ENCODE measurements at regions not wholly inside any gene's neighbourhood (a gene's known extent, or its start where the extent isn't known, plus 50 kb on each side); places are given as distances from the start of the nearest gene placed in this dataset.

DNA sequence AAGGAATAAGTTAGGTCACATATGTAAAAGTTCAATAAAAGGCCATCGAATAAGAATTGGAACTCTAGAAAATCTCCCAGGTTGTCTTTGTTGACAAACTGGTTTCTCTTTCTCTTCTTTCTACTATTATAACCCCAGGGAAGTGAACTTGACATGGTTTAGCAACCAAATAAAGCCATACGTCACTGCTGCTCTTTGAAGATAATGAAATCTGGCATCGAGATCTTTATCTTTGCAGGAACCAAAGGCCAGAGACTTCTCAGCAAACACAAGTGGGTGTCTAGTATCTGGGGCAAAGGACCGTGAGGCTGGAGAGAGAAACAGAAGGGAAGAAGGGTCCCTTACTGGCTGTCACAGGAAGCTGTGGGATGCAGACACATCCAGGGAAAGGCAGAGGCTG lies 286.7 kb upstream of the CDYL start:
- Histone ChIP-seq H3K9me3 (peaks cover 14 to 20% of the 10 kb centered on the region in 2 donors), H3K4me1 (no peaks in the 10 kb centered on the region), H3K27ac (no peak overlapping the region), H3K27me3 (no peaks in the 10 kb centered on the region), H3K4me3 (no peak overlapping the region), H3K36me3 (no peaks in the 10 kb centered on the region)
- WGBS, 2 donors (ENCODE audit: low coverage in 1 of 2) = 62 to 66% methylated on average over 4 of the region's 4 CpGs
- intact Hi-C loops (cut with DNase I; ENCODE audit: low total_unique reads) (no loop called here), in situ Hi-C loops (cut with MboI; ENCODE audit: low pct_ligation_motif_present in 1 of 4, low pct_unique_long_range_greater_than_20kb in 1 of 4, low sequenced_read_pairs in 3 of 4) (no loop called here)
- no peak for DNase-seq
- TF ChIP-seq POLR2AphosphoS5 (IDR thresholded peaks at IDR 0.05) = no peak
- no peak for TF ChIP-seq POLR2A (IDR thresholded peaks at IDR 0.05)
- no peak for TF ChIP-seq CTCF (IDR thresholded peaks at IDR 0.05)
- TF ChIP-seq EP300 (IDR thresholded peaks at IDR 0.05; ENCODE audit: low read depth) = no peak

DNA sequence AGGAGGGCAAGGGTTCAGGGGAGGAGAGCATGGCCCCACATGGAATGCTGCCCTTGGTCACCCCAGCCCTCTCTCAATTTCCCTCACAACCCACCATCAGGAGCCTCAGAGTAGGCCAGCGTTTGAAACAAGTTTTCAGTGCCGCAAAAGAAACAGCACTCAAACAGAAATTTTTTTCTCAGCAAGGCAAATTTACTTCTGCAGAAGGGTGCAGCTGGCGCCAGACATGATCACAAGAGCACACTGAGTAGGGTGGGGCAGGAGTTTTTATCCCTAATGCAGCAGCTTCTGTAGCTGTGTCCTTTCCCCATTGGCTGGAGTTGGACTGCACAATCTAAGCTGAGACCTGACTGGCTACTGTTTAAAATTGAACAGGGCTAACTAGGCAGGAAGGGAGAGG lies 287.8 kb upstream of the CDYL start:
- in situ Hi-C loops (cut with MboI; ENCODE audit: low pct_ligation_motif_present in 1 of 4, low pct_unique_long_range_greater_than_20kb in 1 of 4, low sequenced_read_pairs in 3 of 4) (no loop called here), intact Hi-C loops (cut with DNase I; ENCODE audit: low total_unique reads) (no loop called here)
- 94 to 95% methylated on average over 3 of the region's 3 CpGs for WGBS, 2 donors (ENCODE audit: low coverage in 1 of 2)
- Histone ChIP-seq H3K27ac (no peak overlapping the region), H3K4me1 (no peaks in the 10 kb centered on the region), H3K36me3 (no peaks in the 10 kb centered on the region), H3K4me3 (no peak overlapping the region), H3K9me3 (peaks cover 14 to 20% of the 10 kb centered on the region in 2 donors), H3K27me3 (no peaks in the 10 kb centered on the region)
- no peak for TF ChIP-seq EP300 (IDR thresholded peaks at IDR 0.05; ENCODE audit: low read depth)
- no peak for TF ChIP-seq POLR2A (IDR thresholded peaks at IDR 0.05)
- no peak for TF ChIP-seq CTCF (IDR thresholded peaks at IDR 0.05)
- TF ChIP-seq POLR2AphosphoS5 (IDR thresholded peaks at IDR 0.05) = no peak
- DNase-seq = no peak

DNA sequence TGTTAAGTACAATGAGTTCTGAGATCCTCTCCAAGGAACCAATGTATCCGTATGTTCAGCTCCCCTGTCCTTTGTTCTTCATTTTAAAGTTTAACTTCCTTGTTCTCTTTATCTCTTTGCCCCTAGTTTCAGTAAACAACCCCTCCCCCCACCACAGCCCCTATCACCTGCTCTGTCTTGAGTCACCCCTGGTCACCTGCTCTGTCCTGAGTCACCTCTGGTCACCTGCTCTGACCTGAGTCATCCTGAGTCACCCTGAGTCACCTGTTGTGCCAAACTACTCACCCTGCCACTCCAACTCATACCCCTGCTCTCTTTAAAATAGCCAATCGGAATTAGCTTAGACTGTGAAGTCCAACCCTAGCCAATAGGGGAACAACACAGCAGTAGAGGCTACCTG lies 288.7 kb upstream of the CDYL start:
- no peak overlapping the region for H3K27ac ChIP-seq
- no peaks in the 10 kb centered on the region for H3K36me3 ChIP-seq
- 75 to 78% methylated on average over 1 to 2 of the region's 2 CpGs for WGBS, 2 donors (ENCODE audit: low coverage in 1 of 2)
- no peaks in the 10 kb centered on the region for H3K27me3 ChIP-seq
- no peak for DNase-seq
- no peaks in the 10 kb centered on the region for H3K4me1 ChIP-seq
- H3K4me3 ChIP-seq = no peak overlapping the region
- intact Hi-C loops (cut with DNase I; ENCODE audit: low total_unique reads) = no loop called here
- TF ChIP-seq POLR2AphosphoS5 (IDR thresholded peaks at IDR 0.05) (no peak), POLR2A (IDR thresholded peaks at IDR 0.05) (no peak), EP300 (IDR thresholded peaks at IDR 0.05; ENCODE audit: low read depth) (no peak), CTCF (IDR thresholded peaks at IDR 0.05) (no peak)
- H3K9me3 ChIP-seq = peaks cover 14 to 20% of the 10 kb centered on the region in 2 donors
- in situ Hi-C loops (cut with MboI; ENCODE audit: low pct_ligation_motif_present in 1 of 4, low pct_unique_long_range_greater_than_20kb in 1 of 4, low sequenced_read_pairs in 3 of 4) = no loop called here

DNA sequence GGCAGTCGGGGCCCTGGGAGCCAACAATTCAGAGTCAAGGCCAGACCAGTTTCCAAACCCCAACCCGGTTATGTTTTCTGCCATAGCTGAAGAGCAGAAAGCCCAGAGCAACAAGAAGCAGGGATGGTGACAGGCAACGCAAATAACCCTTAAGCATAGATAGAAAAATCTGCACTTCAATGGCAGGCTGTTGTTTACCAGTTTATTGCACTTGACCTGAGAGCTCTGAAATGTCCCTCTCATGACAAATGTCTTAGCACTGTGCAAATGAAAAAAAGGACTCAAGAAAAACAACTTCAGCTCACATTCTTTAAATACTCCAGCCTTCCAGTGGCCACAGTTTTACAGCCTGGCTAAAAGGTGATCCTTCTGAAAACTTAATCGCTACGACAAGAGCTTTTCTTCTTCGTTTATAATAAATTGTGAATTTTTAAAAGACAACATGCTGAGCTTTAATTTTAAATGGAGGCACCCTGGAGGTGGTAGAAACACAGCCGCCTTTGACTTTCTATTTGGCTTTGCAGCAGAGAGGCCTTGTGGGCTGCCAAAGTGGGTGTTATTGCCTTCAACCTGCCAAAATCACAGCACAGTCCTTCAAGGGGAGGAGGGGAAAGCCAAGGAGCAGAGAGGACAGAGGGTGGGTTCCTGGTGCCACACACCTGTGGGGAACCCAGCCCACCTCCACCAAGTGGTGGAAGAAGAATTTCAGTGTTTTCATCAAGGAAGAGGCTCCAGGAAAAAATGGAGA lies 289.5 kb upstream of the CDYL start:
- no peaks in the 10 kb centered on the region for H3K36me3 ChIP-seq
- DNase-seq = no peak
- TF ChIP-seq POLR2AphosphoS5 (IDR thresholded peaks at IDR 0.05) (no peak), CTCF (IDR thresholded peaks at IDR 0.05) (no peak), POLR2A (IDR thresholded peaks at IDR 0.05) (no peak), EP300 (IDR thresholded peaks at IDR 0.05; ENCODE audit: low read depth) (no peak)
- in situ Hi-C loops (cut with MboI; ENCODE audit: low pct_ligation_motif_present in 1 of 4, low pct_unique_long_range_greater_than_20kb in 1 of 4, low sequenced_read_pairs in 3 of 4) (no loop called here), intact Hi-C loops (cut with DNase I; ENCODE audit: low total_unique reads) (no loop called here)
- H3K9me3 ChIP-seq = peaks cover 14 to 20% of the 10 kb centered on the region in 2 donors
- no peaks in the 10 kb centered on the region for H3K27me3 ChIP-seq
- no peaks in the 10 kb centered on the region for H3K4me1 ChIP-seq
- H3K27ac ChIP-seq = no peak overlapping the region
- no peak overlapping the region for H3K4me3 ChIP-seq
- 70 to 75% methylated on average over 4 to 7 of the region's 7 CpGs for WGBS, 2 donors (ENCODE audit: low coverage in 1 of 2)

All from transverse colon (tissue), 4 donors.